Lower lobe of right lung (tissue), 2 donors: ENCODE measurements at regions not wholly inside any gene's neighbourhood (a gene's known extent, or its start where the extent isn't known, plus 50 kb on each side); places are given as distances from the start of the nearest gene placed in this dataset.

Experiments used
- ATAC-seq, 2 donors: fragments of 200-7000 bp; cut with Tn5 transposase; one replicate each; pipeline ENCODE4 v1.9.1; 2020 to 2022; ENCODE audit warnings: mild to moderate bottlenecking in 2 of 2, moderate library complexity in 2 of 2
- DNase-seq: peaks from one replicate; pipeline ENCODE4 v3.0.0-alpha.2; 2020
- H3K27ac ChIP-seq: fragments of 200-600 bp; one replicate; pipeline ENCODE4 v1.8.0; 2022
- H3K27me3 ChIP-seq: fragments of 200-600 bp; one replicate; pipeline ENCODE4 v1.8.0; 2022; ENCODE audit warnings: low read depth
- H3K36me3 ChIP-seq: fragments of 200-600 bp; one replicate; pipeline ENCODE4 v1.8.0; 2022; ENCODE audit warnings: mild to moderate bottlenecking
- H3K4me1 ChIP-seq: fragments of 200-600 bp; one replicate; pipeline ENCODE4 v1.8.0; 2022
- H3K4me3 ChIP-seq: fragments of 200-600 bp; one replicate; pipeline ENCODE4 v1.8.0; 2022; ENCODE audit warnings: mild to moderate bottlenecking
- H3K9me3 ChIP-seq: fragments of 200-600 bp; one replicate; pipeline ENCODE4 v1.8.0; 2022
- intact Hi-C: fragments of 100-400 bp; cut with DNase I; formaldehyde crosslinking; loops from one replicate; pipeline ENCODE4 v1.11.0; 2022
- TF ChIP-seq, protein P1 (sequence below): fragments of 200-600 bp; IDR thresholded peaks from one replicate; pipeline ENCODE4 v1.8.0; 2022; ENCODE audit warnings: antibody characterized with exemption, mild to moderate bottlenecking
- donor health status: DM: no; HTN: yes; CAD: no; lungs with severe emphysema.

DNA sequence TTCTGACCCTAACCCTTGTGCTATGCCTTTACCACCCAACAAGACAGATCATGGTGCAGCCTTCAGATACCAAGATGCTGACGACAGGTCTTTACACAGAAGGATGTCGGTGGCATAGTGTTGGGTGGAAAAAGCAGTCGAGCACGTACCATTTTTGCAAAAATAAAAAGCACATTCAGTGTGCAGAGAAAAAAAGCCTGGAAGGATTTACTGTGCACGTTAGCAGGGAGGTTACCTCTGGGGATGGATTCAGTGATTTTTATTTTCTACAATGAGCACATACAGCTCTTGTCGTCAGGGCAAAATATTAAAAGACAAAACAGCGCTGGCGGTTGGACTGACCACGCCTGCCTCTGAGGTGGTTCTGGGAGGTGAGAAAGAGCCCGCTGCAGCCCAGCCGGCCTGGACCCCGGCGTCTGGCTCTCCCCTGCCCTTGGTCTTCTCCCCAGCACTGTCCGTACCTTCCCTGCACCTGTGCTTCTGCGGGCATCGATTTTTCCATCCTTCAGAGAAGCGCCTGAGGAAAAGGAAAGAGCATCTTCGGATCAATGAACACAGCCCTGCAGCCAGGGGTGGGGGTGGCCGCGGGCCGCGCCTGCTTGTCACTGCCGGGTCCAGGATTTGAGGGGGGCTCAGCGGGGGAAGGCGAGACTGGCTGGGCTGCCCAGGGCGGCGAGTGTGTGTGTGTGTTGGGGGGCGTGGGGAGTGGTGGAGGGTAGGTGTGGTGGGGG, 200.0 kb upstream of the IER5L start:
- H3K4me3 ChIP-seq: no peak overlapping the region
- no peaks in the 10 kb centered on the region for H3K27me3 ChIP-seq
- intact Hi-C loops: no loop called here
- TF ChIP-seq, protein P1, sequence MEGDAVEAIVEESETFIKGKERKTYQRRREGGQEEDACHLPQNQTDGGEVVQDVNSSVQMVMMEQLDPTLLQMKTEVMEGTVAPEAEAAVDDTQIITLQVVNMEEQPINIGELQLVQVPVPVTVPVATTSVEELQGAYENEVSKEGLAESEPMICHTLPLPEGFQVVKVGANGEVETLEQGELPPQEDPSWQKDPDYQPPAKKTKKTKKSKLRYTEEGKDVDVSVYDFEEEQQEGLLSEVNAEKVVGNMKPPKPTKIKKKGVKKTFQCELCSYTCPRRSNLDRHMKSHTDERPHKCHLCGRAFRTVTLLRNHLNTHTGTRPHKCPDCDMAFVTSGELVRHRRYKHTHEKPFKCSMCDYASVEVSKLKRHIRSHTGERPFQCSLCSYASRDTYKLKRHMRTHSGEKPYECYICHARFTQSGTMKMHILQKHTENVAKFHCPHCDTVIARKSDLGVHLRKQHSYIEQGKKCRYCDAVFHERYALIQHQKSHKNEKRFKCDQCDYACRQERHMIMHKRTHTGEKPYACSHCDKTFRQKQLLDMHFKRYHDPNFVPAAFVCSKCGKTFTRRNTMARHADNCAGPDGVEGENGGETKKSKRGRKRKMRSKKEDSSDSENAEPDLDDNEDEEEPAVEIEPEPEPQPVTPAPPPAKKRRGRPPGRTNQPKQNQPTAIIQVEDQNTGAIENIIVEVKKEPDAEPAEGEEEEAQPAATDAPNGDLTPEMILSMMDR: no peak
- no peaks in the 10 kb centered on the region for H3K9me3 ChIP-seq
- no peak for DNase-seq
- no peak for ATAC-seq
- no peak overlapping the region for H3K27ac ChIP-seq
- no peaks in the 10 kb centered on the region for H3K36me3 ChIP-seq
- peaks cover 16% of the 10 kb centered on the region for H3K4me1 ChIP-seq

GRCh38 chr9:129377181-129377580, 199.1 kb upstream of the IER5L start:
- Histone ChIP-seq H3K27ac (no peak overlapping the region), H3K36me3 (no peaks in the 10 kb centered on the region), H3K4me3 (no peak overlapping the region), H3K4me1 (peaks cover 7% of the 10 kb centered on the region), H3K27me3 (no peaks in the 10 kb centered on the region), H3K9me3 (no peaks in the 10 kb centered on the region)
- intact Hi-C loops: no loop called here
- no peak for DNase-seq
- no peak for ATAC-seq
- TF ChIP-seq, protein P1: no peak

DNA sequence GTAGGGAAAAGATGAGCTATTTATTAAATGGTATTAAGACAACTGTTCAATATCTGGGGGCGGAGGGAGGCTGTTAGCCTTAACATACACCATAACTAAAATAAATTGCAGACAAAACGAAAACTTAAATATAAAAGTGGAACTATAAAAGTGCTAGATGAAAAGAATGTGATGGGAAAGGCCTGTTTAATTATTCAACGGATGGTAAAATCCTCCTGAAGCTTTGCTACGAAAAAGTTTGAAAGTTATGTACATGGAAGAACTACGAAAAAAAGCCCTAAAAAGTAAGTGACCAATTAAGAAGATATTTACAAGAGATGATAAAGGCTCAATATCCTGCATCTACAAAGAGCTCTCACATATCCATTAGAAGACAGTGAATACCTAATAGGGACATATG, 197.8 kb upstream of the IER5L start:
- TF ChIP-seq, protein P1: no peak
- Histone ChIP-seq H3K27me3 (no peaks in the 10 kb centered on the region), H3K4me1 (no peaks in the 10 kb centered on the region), H3K27ac (no peak overlapping the region), H3K9me3 (no peaks in the 10 kb centered on the region), H3K36me3 (no peaks in the 10 kb centered on the region), H3K4me3 (no peak overlapping the region)
- DNase-seq (no peak), ATAC-seq (no peak)
- intact Hi-C loops: no loop called here

GRCh38 chr9:129374651-129375050, 196.6 kb upstream of the IER5L start:
- no peak for DNase-seq
- Histone ChIP-seq H3K9me3 (no peaks in the 10 kb centered on the region), H3K4me3 (no peak overlapping the region), H3K27ac (no peak overlapping the region), H3K36me3 (no peaks in the 10 kb centered on the region), H3K4me1 (no peaks in the 10 kb centered on the region), H3K27me3 (no peaks in the 10 kb centered on the region)
- intact Hi-C loops: no loop called here
- TF ChIP-seq, protein P1: no peak
- ATAC-seq: no peak

DNA sequence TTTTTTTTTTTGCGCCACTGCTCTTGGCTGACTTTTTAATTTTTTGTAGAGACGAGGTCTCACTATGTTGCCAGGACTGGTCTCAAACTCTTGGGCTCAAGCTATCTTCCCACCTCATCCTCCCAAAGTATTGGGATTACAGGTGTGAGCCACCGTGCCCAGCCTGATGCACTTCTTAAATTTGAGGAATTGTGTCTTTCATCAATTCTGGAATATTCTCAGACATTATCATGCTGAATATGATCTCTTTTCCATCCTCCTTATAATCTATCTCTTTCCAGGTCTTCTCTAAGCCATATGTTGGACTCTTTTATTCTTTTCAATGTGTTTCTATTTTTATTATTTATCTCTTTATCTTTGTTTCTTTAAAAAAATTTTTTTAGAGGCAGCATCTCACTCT, 196.2 kb upstream of the IER5L start:
- TF ChIP-seq, protein P1: no peak
- intact Hi-C loops: no loop called here
- Histone ChIP-seq H3K9me3 (no peaks in the 10 kb centered on the region), H3K36me3 (no peaks in the 10 kb centered on the region), H3K4me1 (no peaks in the 10 kb centered on the region), H3K27me3 (no peaks in the 10 kb centered on the region), H3K4me3 (no peak overlapping the region), H3K27ac (no peak overlapping the region)
- ATAC-seq (no peak), DNase-seq (no peak)
